Astrocyte (in vitro differentiated cells and primary cell): ENCODE measurements at regions not wholly inside any gene's neighbourhood (a gene's known extent, or its start where the extent isn't known, plus 50 kb on each side); places are given as distances from the start of the nearest gene placed in this dataset.

ENCODE experiments used
- CTCF ChIP-seq: IDR thresholded peaks from 2 replicates; pipeline ENCODE4 v1.5.1; 2011; ENCODE audit warnings: low read depth, mild to moderate bottlenecking, inconsistent platforms, low read length, moderate library complexity; ENCODE audit not compliant: insufficient read depth
- EZH2 ChIP-seq: IDR thresholded peaks from 2 replicates; pipeline ENCODE4 v1.6.1; 2012; ENCODE audit warnings: mild to moderate bottlenecking, low read length, inconsistent platforms; ENCODE audit not compliant: insufficient read depth

GRCh38 chr2:80786584-80786983 is 482.0 kb upstream of the LRRTM1 start:
- TF ChIP-seq CTCF (no peak), EZH2 (no peak)
